ENCODE measurements at regions not wholly inside any gene's neighbourhood (a gene's known extent, or its start where the extent isn't known, plus 50 kb on each side); places are given as distances from the start of the nearest gene placed in this dataset.

- TF ChIP-seq CTCF (IDR thresholded peaks at IDR 0.05) (no peak), ZFX (IDR thresholded peaks at IDR 0.05; ENCODE audit: borderline replicate concordance) (no peak)
Observed at GRCh38 chr10:3350205-3350604, 177.6 kb upstream of the PITRM1 start.

Measured in 22Rv1 (cell line).